Kidney epithelial cell (primary cell): ENCODE measurements at regions not wholly inside any gene's neighbourhood (a gene's known extent, or its start where the extent isn't known, plus 50 kb on each side); places are given as distances from the start of the nearest gene placed in this dataset.
"Not testable (repeated sequence)": the region's sequence is repeated elsewhere in the genome, so short reads cannot be mapped to it uniquely, and the experiment has no call there.

Experiments used
- DNase-seq: peaks from one replicate; pipeline ENCODE4 v3.0.0-alpha.2; 2010; ENCODE audit warnings: low read depth
- H3K27me3 ChIP-seq: 2 replicates; pipeline ENCODE4 v1.6.0; 2011; ENCODE audit warnings: low read length; ENCODE audit not compliant: control insufficient read depth, insufficient read depth
- H3K36me3 ChIP-seq: 2 replicates; pipeline ENCODE4 v1.5.1; 2011; ENCODE audit warnings: low read length; ENCODE audit not compliant: control insufficient read depth, insufficient read depth
- H3K4me3 ChIP-seq: 2 replicates; pipeline ENCODE4 v1.5.1; 2011; ENCODE audit warnings: low read depth, mild to moderate bottlenecking, control low read depth, low read length
- CTCF ChIP-seq: IDR thresholded peaks from 2 replicates; pipeline ENCODE4 v1.5.1; 2011; ENCODE audit warnings: mild to moderate bottlenecking, moderate library complexity, low read length, control low read depth, inconsistent platforms; ENCODE audit not compliant: insufficient read depth, poor library complexity, severe bottlenecking

- Histone ChIP-seq H3K27me3 (no peaks in the 10 kb centered on the region), H3K4me3 (no peak overlapping the region), H3K36me3 (no peaks in the 10 kb centered on the region)
- peak; percentile 28 for TF ChIP-seq CTCF
- no peak for DNase-seq
Observed at GRCh38 chr10:127649642-127650041, 87.3 kb upstream of the FOXI2 start.

GRCh38 chr10:127657056-127657455, 79.9 kb upstream of the FOXI2 start:
- no peak for TF ChIP-seq CTCF
- Histone ChIP-seq H3K4me3 (no peak overlapping the region), H3K36me3 (no peaks in the 10 kb centered on the region), H3K27me3 (no peaks in the 10 kb centered on the region)
- DNase-seq: no peak

- not testable (repeated sequence) for H3K27me3 ChIP-seq, H3K4me3 ChIP-seq, DNase-seq, H3K36me3 ChIP-seq
Observed at GRCh38 chr10:127676430-127676829, 60.6 kb upstream of the FOXI2 start.

GRCh38 chr10:127678091-127678490, 58.9 kb upstream of the FOXI2 start:
- H3K4me3 ChIP-seq: no peak overlapping the region
- H3K27me3 ChIP-seq: no peaks in the 10 kb centered on the region
- no peaks in the 10 kb centered on the region for H3K36me3 ChIP-seq
- no peak for TF ChIP-seq CTCF
- no peak for DNase-seq

- no peaks in the 10 kb centered on the region for H3K36me3 ChIP-seq
- TF ChIP-seq CTCF: peak; percentile 26
- no peaks in the 10 kb centered on the region for H3K27me3 ChIP-seq
- no peak for DNase-seq
- no peak overlapping the region for H3K4me3 ChIP-seq
Observed at GRCh38 chr10:127679642-127680255, 57.2 kb upstream of the FOXI2 start.
